ENCODE measurements at regions not wholly inside any gene's neighbourhood (a gene's known extent, or its start where the extent isn't known, plus 50 kb on each side); places are given as distances from the start of the nearest gene placed in this dataset.

DNA sequence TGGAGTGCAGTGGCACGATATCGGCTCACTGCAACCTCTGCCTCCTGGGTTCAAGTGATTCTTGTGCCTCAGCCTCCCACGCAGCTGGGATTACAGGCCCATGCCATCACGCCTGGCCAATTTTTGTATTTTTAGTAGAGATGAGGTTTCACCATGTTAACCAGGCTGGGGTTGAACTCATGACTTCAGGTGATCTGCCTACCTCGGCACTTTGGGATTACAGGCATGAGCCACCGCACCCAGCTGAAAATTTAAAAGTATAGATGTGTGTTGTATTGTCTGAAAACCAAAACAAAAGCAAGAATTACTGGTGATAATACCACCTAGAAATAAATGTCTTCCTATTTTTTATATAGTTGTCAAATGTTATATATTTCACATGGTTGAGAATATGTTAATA, 162.0 kb upstream of the DMRT1 start:
- Mint-ChIP-seq H3K27ac (no peak overlapping the region), H3K9me3 (no peaks in the 10 kb centered on the region), H3K27me3 (no peaks in the 10 kb centered on the region), H3K36me3 (peaks cover 3% of the 10 kb centered on the region), H3K4me3 (no peak overlapping the region), H3K4me1 (peaks cover 33% of the 10 kb centered on the region)

DNA sequence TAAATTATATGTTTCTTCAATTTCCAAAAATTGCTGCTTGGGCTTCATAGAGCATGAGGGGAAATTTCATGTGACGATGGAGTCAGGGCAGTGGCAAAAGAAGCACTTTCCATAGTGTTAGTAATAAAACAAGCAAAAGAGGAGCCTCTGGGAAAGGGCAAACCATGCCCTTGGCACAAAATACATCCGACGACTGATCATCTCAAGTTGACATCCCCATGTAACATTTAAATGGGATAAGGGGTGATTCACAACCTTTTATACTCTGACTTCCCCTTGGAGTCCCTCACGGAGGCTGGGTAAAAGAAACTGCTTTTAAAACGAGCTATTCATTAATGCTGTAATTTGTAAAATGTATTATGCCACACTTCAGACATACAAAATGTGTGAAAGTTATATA, 161.4 kb upstream of the DMRT1 start:
- H3K4me3 Mint-ChIP-seq = no peak overlapping the region
- peaks cover 3% of the 10 kb centered on the region for H3K36me3 Mint-ChIP-seq
- no peaks in the 10 kb centered on the region for H3K27me3 Mint-ChIP-seq
- no peak overlapping the region for H3K27ac Mint-ChIP-seq
- no peaks in the 10 kb centered on the region for H3K9me3 Mint-ChIP-seq
- peaks cover 30% of the 10 kb centered on the region for H3K4me1 Mint-ChIP-seq

DNA sequence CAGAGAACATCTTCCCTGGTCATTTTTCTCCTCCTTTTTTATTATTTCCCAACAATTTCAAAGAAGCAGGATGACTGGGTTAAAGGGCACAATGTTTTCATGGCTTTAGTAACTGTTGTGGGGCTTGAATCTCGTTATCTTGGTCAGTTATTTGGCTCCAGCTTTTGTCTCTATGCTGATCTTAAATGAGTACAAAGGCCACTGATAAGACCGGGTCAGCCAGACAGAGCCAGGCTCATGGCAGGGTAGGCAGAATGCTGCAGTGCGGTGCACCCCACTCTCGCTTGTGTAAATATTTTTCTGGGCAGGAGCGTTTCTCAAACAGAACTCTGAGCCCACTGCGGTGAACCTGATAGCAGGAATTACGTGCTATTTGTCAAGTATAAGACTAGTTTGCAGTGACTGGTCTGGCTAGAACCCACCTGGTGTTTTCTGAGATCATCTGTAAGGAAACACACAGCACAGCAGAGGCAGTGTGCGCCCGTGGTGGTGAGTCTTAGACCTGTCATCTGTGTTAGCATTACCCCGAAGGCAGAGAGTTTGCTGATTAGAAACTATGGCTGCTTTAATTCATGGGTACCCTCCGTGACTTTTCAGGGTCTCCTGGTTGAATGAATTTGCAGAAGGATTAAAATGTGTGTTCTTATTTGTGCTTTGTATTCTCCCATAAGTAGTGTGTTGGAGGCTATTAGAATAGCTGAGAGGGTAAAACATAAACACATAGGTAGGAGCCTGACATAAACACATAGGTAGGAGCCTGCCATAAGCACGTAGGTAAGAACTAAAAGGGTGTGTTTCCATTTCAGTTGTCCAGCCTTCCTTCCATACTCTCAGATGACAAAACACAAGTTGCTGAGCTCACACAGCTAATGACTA, 158.6 kb upstream of the DMRT1 start:
- Mint-ChIP-seq H3K27me3 (no peaks in the 10 kb centered on the region), H3K9me3 (no peaks in the 10 kb centered on the region), H3K4me3 (no peak overlapping the region), H3K36me3 (peaks cover 2% of the 10 kb centered on the region), H3K4me1 (peaks cover 4% of the 10 kb centered on the region), H3K27ac (no peak overlapping the region)

DNA sequence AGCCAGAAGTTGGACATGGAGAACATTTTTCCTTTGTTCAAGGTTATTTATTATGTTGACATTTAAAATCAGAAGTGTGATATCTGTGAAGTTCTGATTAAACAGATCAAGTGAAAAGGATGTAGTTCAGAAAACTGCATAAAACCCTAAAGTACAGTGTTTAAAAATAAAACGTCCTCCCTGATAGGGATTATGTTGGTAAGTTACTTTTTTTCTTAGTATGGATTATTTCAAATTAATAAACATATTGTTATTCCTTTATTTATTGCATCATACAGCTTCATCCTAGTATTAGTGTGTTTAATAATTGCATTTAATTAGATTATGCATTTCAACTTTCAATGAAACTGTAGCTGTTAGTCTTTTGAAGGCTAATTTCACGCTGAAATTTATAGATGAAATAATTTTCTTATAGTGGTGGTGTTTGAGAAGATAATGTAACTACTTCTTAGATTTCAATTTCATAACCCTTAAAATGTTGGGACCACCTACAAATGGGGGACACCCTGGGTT, 157.9 kb upstream of the DMRT1 start:
- Mint-ChIP-seq H3K4me3 (no peak overlapping the region), H3K27ac (no peak overlapping the region), H3K36me3 (peaks cover 2% of the 10 kb centered on the region), H3K9me3 (no peaks in the 10 kb centered on the region), H3K4me1 (no peaks in the 10 kb centered on the region), H3K27me3 (no peaks in the 10 kb centered on the region)

DNA sequence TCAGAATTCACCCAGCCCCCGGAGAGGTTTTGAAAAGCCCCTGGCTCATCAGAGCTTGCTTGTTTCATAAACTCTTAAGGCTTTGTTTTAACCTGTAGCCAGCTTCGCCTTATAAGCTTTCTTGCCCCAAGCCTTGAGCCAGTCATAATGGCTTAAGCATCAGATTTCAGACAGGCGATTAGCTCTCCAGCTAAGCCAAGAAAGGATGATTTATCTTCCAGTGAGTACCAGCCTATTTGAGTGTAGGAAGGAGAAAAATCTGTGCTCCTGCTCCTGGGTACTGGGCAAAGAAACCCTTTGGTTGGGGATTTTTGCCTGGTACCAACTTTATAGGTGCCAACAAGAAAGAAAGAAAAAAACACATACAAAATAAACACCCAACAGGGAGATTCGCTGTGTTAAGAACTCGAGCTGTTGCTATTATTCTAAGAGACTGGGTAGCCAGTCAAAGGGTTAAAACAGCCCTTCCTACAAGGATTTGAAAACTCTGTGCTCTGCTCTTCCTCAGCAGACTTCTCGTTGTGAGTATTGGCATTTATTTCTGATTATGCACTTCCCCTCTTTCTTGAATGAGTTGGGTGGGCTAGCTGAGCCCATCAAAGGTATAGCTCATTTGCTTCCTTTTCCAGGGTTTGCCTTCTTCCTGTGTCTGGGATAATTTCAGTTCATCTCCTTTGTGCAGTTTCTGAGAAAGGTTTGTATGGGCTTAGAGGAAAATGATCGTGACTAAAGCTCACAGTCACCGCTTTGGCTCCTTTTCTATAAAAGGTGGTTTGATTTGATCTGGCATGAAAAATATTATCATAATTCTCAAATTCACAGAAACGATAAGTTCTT, 157.2 kb upstream of the DMRT1 start:
- no peak overlapping the region for H3K27ac Mint-ChIP-seq
- H3K4me3 Mint-ChIP-seq = no peak overlapping the region
- H3K4me1 Mint-ChIP-seq = no peaks in the 10 kb centered on the region
- H3K36me3 Mint-ChIP-seq = peaks cover 3% of the 10 kb centered on the region
- H3K9me3 Mint-ChIP-seq = no peaks in the 10 kb centered on the region
- H3K27me3 Mint-ChIP-seq = no peaks in the 10 kb centered on the region

DNA sequence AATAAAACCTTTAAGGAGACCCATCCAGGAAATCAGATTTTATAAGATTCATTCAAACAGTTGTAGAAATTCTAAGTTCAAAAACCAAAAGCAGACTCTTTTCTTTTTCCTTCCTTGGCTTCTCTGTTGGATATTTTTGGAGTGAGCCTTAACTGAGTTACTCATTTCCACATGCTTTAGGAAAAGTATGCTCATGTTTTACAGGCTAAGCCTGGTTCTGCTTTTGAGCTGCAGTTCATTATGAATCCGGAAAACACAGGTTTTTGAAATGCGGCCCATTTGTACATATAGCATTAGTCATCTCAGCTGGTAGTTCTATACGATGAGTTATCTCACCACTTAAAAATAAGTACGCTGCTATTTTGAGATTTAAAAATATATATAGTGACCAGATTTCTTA, 156.6 kb upstream of the DMRT1 start:
- Mint-ChIP-seq H3K27me3 (no peaks in the 10 kb centered on the region), H3K27ac (no peak overlapping the region), H3K36me3 (peaks cover 6% of the 10 kb centered on the region), H3K4me1 (no peaks in the 10 kb centered on the region), H3K9me3 (no peaks in the 10 kb centered on the region), H3K4me3 (no peak overlapping the region)

DNA sequence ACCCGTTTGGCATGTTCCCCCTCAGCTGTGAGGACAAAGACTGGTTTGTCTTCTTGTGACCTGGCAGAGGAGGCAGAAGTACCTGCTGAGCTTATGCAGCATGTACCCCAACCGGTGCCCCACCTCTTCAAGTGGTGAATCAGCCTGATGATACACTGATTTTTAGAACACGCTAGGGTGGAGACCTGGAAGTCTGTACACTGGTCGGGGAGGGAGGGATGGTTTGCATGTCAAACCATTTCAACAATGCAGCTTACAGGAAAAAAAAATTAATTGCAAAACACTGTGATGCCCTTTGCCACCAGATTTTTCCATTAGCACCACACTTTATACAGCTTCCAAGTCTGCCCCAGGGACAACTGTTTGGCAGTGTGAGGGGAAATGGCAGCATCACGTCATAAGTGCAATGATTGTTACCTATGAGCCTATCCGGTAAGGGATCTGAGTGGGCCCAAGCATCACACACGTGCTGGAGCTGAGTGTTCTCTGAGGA, 155.1 kb upstream of the DMRT1 start:
- Mint-ChIP-seq H3K4me1 (no peaks in the 10 kb centered on the region), H3K36me3 (peaks cover 10% of the 10 kb centered on the region), H3K9me3 (no peaks in the 10 kb centered on the region), H3K27me3 (no peaks in the 10 kb centered on the region), H3K27ac (no peak overlapping the region), H3K4me3 (no peak overlapping the region)

DNA sequence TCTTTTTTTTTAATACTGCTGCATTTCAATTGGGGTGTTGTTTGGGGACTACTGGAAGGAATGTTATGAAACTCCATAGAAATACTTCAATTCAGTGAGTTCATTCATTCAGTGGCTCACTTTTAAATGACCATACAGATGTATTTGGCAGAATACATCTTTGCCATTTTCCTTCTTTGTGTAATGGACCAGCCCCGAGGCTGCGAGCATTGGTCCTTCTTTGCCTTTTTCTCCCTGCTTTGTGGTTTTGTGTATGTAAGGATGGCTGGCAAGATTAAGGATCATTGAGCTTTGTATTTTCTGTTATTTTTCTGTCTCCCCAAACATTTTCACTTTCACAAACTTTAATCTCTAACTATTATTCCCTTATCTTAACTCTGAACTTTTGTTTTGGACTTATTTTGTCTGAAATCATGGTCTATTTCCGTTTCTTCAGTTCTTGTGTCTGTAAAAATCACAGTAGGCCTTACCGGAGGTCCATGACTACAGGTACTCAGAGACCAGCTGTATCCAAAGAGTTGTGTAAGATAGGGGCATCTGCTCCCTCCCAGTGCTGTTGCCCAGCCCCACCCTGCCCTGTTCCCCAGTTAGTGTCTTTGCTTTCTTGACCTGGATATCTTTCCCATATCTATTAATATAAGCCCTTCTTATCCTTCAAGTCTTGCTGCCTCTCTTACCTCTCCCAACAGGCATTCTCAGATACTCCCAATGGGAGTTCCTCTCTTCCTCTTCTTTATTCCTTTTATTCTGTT, 154.3 kb upstream of the DMRT1 start:
- Mint-ChIP-seq H3K9me3 (no peaks in the 10 kb centered on the region), H3K4me3 (no peak overlapping the region), H3K27ac (no peak overlapping the region), H3K27me3 (no peaks in the 10 kb centered on the region), H3K36me3 (peaks cover 10% of the 10 kb centered on the region), H3K4me1 (no peaks in the 10 kb centered on the region)

DNA sequence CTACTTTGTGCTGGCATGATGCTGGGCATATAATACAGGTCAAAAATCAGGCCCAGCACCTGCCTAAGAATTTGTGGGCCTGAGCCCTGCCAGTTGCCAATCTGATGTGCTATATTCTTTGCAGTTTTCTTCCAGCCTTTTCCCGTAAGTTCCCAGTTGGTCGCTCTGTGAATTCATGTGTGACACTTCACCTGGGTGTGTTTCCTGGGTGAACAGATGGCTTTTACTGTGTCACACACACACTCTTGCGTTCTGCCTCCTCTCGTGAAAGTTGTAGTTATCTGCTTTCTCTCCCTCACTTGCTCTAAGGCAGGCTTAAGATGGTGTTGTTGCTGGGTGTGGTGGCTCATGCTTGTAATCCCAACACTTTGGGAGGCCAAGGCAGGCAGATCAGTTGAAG, 153.5 kb upstream of the DMRT1 start:
- H3K9me3 Mint-ChIP-seq = no peaks in the 10 kb centered on the region
- peaks cover 10% of the 10 kb centered on the region for H3K36me3 Mint-ChIP-seq
- H3K27ac Mint-ChIP-seq = no peak overlapping the region

DNA sequence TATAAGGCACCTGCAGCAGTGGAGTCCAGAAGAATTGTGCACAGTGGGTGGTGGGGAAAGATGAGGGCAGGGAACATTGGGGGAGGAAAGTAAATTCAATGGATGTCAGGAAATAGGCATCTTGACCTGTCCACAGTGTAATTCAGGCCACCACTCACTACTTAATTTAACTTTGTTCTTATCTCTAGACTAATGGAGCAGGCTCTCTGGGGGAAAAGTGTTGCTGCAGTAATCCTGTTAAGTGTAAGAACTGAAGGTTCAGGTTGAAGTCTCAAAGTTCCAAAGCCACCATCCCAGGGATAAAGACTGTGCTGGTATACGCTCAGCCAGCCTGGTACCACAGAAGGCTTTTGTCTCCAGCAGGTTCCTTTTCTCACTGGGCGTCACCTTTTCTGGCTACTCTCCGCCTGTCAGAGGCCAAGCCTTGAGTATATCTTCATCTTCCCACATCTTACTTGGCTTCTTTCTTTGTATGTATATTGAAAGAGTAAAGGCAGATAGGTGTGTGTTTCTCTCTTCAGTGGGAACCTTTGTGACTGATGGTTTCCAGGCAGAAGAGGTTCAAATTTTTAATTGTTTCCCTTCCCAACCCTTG, 150.9 kb upstream of the DMRT1 start:
- H3K27ac Mint-ChIP-seq = no peak overlapping the region
- H3K36me3 Mint-ChIP-seq = peaks cover 10% of the 10 kb centered on the region
- H3K4me3 Mint-ChIP-seq = no peak overlapping the region
- H3K4me1 Mint-ChIP-seq = peaks cover 12% of the 10 kb centered on the region
- no peaks in the 10 kb centered on the region for H3K27me3 Mint-ChIP-seq
- H3K9me3 Mint-ChIP-seq = no peaks in the 10 kb centered on the region

More for the DNA sequence above, 153.5 kb upstream of the DMRT1 start:
- no peaks in the 10 kb centered on the region for H3K27me3 Mint-ChIP-seq
- H3K4me3 Mint-ChIP-seq = no peak overlapping the region
- peaks cover 4% of the 10 kb centered on the region for H3K4me1 Mint-ChIP-seq

DNA sequence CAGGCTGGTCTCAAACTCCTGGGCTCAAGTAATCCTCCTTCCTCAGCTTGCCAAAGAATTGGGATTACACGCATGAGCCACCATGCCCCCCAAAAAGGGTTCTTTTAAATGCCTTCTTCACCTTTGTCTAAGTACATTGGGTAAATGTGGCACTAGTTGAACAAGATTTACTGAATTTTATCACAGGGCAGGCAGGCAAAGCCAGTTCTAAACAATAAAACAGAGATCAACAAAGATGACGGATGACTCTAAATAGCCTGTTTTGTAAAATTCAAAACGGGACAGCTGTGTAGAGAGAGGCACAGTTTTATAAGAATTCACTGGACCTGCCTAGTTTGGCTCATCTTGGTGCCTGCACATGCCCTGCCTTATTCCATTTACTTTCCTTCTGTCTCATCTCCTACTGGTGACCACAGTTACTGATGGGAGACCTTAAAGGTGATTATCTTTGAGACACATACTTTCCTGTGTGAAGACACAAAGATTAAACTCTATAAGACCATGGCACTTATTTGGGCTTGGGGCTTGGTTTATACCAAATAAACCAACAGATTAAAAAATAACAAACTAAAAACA, 149.6 kb upstream of the DMRT1 start:
- H3K4me3 Mint-ChIP-seq = no peak overlapping the region
- H3K4me1 Mint-ChIP-seq = peaks cover 12% of the 10 kb centered on the region
- H3K27ac Mint-ChIP-seq = no peak overlapping the region
- no peaks in the 10 kb centered on the region for H3K27me3 Mint-ChIP-seq
- H3K36me3 Mint-ChIP-seq = peaks cover 8% of the 10 kb centered on the region
- no peaks in the 10 kb centered on the region for H3K9me3 Mint-ChIP-seq

DNA sequence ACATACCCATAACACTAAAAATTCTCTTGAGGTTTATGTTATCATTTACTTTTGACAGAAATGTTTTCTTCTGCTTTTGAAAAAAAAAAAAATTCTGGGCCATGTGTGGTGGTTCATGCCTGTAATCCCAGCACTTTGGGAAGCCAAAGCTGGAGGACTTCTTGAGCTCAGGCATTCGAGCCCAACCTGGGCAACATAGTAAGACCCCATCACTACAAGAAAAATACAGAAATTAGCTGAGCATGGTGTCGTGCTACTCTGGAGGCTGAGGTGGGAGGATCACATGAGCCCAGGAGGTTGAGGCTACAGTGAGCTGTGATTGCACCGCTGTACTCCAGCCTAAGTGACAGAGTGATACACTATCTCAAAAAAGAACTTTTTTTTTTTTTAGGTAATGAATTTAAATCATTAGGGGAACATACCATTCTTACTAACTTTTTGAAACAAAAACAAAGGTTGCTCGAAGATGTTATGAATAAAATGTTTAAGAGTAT, 148.8 kb upstream of the DMRT1 start:
- Mint-ChIP-seq H3K4me1 (peaks cover 12% of the 10 kb centered on the region), H3K27me3 (no peaks in the 10 kb centered on the region), H3K27ac (no peak overlapping the region), H3K4me3 (no peak overlapping the region), H3K9me3 (no peaks in the 10 kb centered on the region), H3K36me3 (peaks cover 8% of the 10 kb centered on the region)

DNA sequence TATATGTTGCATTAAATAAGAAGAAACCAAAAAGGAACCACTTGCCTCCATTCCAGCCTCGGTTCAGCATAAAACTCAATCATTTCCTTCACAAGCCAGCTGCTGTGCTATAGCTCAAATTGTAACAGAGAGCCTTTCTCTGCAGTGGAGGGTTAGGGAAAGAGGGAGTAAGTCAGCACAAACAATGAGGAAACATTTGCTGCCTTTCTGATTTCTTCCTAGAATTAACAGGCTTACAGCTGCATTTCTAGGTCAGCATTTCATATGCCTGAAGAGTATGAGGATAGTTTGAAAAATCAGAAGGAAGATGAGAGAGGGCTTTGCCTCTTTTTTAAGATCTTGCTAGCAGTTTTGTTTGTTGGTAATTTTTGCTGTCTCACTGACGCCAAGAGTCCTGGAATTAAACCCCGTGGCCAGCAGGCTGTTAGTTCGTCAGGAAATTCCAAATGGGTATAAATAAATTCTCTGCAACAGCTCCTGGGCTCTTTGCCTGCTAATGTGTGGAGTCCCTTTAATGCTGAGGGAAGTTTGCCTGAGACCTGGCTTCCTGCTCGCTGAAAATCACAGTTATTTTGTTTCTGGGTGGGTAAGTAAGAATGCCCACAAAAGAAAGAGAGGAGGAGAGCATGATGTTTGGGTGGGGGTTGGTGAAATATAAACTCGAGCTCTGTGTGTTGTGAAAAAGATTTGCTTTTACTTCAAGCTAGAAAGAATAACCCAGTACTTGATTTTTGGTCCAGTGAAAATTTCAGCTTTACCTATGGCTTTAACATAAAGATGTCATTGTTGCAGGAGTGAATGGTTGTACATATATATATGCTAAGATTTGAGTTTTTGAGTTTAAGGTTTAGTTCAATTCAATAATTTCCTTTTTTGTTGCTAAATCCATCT, 148.1 kb upstream of the DMRT1 start:
- H3K4me3 Mint-ChIP-seq = no peak overlapping the region
- peaks cover 10% of the 10 kb centered on the region for H3K36me3 Mint-ChIP-seq

DNA sequence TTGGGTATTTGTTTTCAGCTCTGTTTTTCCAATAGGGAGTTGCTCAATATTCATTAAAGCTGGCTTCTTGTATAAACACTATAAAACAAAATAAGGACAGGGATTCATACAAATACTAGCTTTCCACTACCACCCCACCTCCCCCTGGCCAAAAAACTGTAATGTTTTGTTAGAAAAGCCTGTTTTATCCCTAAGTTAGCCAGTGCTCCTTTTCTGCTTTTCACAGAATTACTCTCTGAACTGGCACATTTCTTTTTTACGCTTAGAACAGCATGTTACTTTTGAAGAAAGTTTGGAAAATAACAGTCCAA, 147.4 kb upstream of the DMRT1 start:
- no peaks in the 10 kb centered on the region for H3K9me3 Mint-ChIP-seq
- H3K27me3 Mint-ChIP-seq = no peaks in the 10 kb centered on the region
- H3K36me3 Mint-ChIP-seq = peaks cover 10% of the 10 kb centered on the region
- peaks cover 12% of the 10 kb centered on the region for H3K4me1 Mint-ChIP-seq
- no peak overlapping the region for H3K27ac Mint-ChIP-seq
- no peak overlapping the region for H3K4me3 Mint-ChIP-seq

More for the DNA sequence above, 148.1 kb upstream of the DMRT1 start:
- Mint-ChIP-seq H3K4me1 (peaks cover 12% of the 10 kb centered on the region), H3K27me3 (no peaks in the 10 kb centered on the region), H3K27ac (peak overlapping the region; percentile 11), H3K9me3 (no peaks in the 10 kb centered on the region)
